OCI-LY7 (cell line): ENCODE measurements at regions not wholly inside any gene's neighbourhood (a gene's known extent, or its start where the extent isn't known, plus 50 kb on each side); places are given as distances from the start of the nearest gene placed in this dataset.

Source experiments
- EZH2phosphoT487 ChIP-seq: fragments of 200-600 bp; sonication (generic); IDR thresholded peaks from 2 replicates; pipeline ENCODE4 v1.6.1; 2018; ENCODE audit warnings: low read depth, borderline replicate concordance, mild to moderate bottlenecking, mixed run types, antibody characterized with exemption, low read length, moderate library complexity, mixed read lengths
- TF ChIP-seq, protein P1 (sequence below): fragments of 200-600 bp; sonication (generic); conservative IDR thresholded peaks from 2 replicates; pipeline ENCODE4 v1.5.1; 2014; ENCODE audit warnings: mild to moderate bottlenecking, antibody characterized with exemption, low read length, moderate library complexity, mixed read lengths

DNA sequence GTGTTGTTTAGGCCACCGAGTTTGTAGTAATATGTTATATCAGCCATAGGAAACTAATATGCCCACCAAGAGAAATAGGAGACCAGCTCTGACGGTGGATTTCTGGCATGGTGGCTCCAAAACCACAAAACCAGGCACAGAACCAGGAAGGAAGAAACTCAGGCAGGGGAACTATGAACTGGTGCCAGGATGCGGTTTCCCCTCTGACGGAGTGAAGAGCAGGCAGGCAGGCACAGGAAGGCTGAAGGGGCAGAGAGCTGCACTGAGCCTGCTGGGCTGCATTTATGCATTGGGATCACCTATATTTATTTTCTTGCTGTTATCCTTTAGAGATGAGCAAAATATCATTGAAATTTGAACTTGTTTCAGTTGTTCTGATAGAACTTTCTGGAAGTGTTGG is 479.4 kb downstream of the VRK1 start:
- TF ChIP-seq, protein P1, sequence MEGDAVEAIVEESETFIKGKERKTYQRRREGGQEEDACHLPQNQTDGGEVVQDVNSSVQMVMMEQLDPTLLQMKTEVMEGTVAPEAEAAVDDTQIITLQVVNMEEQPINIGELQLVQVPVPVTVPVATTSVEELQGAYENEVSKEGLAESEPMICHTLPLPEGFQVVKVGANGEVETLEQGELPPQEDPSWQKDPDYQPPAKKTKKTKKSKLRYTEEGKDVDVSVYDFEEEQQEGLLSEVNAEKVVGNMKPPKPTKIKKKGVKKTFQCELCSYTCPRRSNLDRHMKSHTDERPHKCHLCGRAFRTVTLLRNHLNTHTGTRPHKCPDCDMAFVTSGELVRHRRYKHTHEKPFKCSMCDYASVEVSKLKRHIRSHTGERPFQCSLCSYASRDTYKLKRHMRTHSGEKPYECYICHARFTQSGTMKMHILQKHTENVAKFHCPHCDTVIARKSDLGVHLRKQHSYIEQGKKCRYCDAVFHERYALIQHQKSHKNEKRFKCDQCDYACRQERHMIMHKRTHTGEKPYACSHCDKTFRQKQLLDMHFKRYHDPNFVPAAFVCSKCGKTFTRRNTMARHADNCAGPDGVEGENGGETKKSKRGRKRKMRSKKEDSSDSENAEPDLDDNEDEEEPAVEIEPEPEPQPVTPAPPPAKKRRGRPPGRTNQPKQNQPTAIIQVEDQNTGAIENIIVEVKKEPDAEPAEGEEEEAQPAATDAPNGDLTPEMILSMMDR: no peak
- TF ChIP-seq EZH2phosphoT487: no peak
